Spinal cord (tissue), 9 donors: ENCODE measurements at regions not wholly inside any gene's neighbourhood (a gene's known extent, or its start where the extent isn't known, plus 50 kb on each side); places are given as distances from the start of the nearest gene placed in this dataset.
"Not testable (repeated sequence)": the region's sequence is repeated elsewhere in the genome, so short reads cannot be mapped to it uniquely, and the experiment has no call there.

Source experiments
- DNase-seq, 6 donors: peaks; one replicate each; pipeline versions ENCODE4 v3.0.0 to v3.0.0-alpha.2; 2013 to 2015; ENCODE audit warnings: low spot score in 6 of 6, low read depth in 4 of 6
- H3K27ac ChIP-seq: one replicate; pipeline ENCODE4 v1.5.1; 2013; ENCODE audit warnings: low read depth, low read length, control low read depth
- H3K27me3 ChIP-seq: one replicate; pipeline ENCODE4 v1.6.1; 2013; ENCODE audit warnings: low read length; ENCODE audit not compliant: control insufficient read depth, insufficient read depth
- H3K36me3 ChIP-seq: one replicate; pipeline ENCODE4 v1.6.1; 2013; ENCODE audit warnings: low read length; ENCODE audit not compliant: control insufficient read depth, insufficient read depth
- H3K4me1 ChIP-seq: one replicate; pipeline ENCODE4 v1.6.1; 2013; ENCODE audit warnings: low read length; ENCODE audit not compliant: control insufficient read depth, insufficient read depth
- H3K4me3 ChIP-seq: one replicate; pipeline ENCODE4 v1.5.1; 2013; ENCODE audit warnings: low read depth, low read length, control low read depth
- H3K9me3 ChIP-seq: one replicate; pipeline ENCODE4 v1.6.1; 2013; ENCODE audit warnings: low read length; ENCODE audit not compliant: control insufficient read depth, insufficient read depth
- WGBS: methylation state at CpG from one replicate; pipeline ENCODE4 v1.1.5; 2013; ENCODE audit warnings: missing lambda C conversion rate; ENCODE audit not compliant: insufficient coverage; 5-methylcytosine and 5-hydroxymethylcytosine counted together
- donor health status: healthy.

GRCh38 chr7:119879835-119880234 is 393.1 kb upstream of the KCND2 start:
- no CpG with 5 or more reads among the region's 1 CpG for WGBS

DNA sequence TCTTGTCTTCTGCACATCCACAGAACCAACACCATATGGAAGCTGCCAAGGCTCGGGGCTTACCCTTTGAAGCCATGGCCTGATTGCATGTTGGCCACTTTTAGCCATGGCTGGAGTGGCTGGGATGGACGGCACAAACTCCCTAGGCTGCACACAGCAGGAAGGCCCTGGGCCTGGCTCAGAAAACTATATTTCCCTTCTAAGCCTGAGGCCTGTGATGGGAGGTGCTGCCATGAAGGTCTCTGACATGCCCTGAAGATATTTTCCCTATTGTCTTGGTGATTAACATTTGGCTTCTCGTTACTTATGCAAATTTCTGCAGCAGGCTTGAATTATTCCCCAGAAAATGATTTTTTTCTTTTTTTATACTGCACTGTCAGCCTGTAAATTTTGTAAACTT is 387.0 kb upstream of the KCND2 start:
- no peak overlapping the region for H3K27ac ChIP-seq
- 90% methylated on average over 2 of the region's 3 CpGs for WGBS

More at GRCh38 chr7:119879835-119880234, 393.1 kb upstream of the KCND2 start:
- peak in 1 of 6 donors; percentile 61 for DNase-seq
- Histone ChIP-seq H3K36me3 (no peaks in the 10 kb centered on the region), H3K27me3 (no peaks in the 10 kb centered on the region), H3K4me3 (no peak overlapping the region), H3K9me3 (no peaks in the 10 kb centered on the region), H3K4me1 (no peaks in the 10 kb centered on the region), H3K27ac (no peak overlapping the region)

GRCh38 chr7:119886525-119886924 is 386.4 kb upstream of the KCND2 start:
- 86% methylated on average over 1 of the region's 3 CpGs for WGBS
- not testable (repeated sequence) for H3K27ac ChIP-seq, H3K9me3 ChIP-seq, H3K4me3 ChIP-seq, H3K36me3 ChIP-seq, DNase-seq, H3K4me1 ChIP-seq, H3K27me3 ChIP-seq

More for the DNA sequence above, 387.0 kb upstream of the KCND2 start:
- Histone ChIP-seq H3K4me1 (no peaks in the 10 kb centered on the region), H3K4me3 (no peak overlapping the region), H3K9me3 (no peaks in the 10 kb centered on the region), H3K27me3 (no peaks in the 10 kb centered on the region), H3K36me3 (no peaks in the 10 kb centered on the region)
- no peak for DNase-seq

GRCh38 chr7:119888251-119888650 is 384.7 kb upstream of the KCND2 start:
- no peak for DNase-seq
- no peak overlapping the region for H3K4me3 ChIP-seq
- H3K4me1 ChIP-seq: no peaks in the 10 kb centered on the region
- H3K36me3 ChIP-seq: no peaks in the 10 kb centered on the region
- H3K27me3 ChIP-seq: no peaks in the 10 kb centered on the region
- WGBS: 89% methylated on average over 1 of the region's 1 CpG
- H3K9me3 ChIP-seq: no peaks in the 10 kb centered on the region
- H3K27ac ChIP-seq: no peak overlapping the region

DNA sequence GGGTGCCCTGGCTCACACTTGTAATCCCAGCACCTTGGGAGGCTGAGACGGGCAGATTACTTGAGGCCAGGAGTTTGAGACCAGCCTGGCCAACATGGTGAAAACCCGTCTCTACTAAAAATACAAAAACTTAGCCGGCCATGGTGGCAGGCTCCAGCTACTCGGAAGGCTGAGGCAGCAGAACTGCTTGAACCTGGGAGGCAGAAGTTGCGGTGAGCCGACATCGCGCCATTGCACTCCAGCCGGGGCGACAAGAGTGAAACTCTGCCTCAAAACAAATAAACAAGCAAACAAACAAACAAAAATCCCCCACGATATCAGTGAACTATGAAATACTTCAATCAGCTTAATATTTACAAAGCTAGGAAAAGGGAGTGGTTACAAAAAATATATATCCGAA is 382.3 kb upstream of the KCND2 start:
- Histone ChIP-seq H3K27me3 (no peaks in the 10 kb centered on the region), H3K4me1 (no peaks in the 10 kb centered on the region), H3K9me3 (no peaks in the 10 kb centered on the region), H3K36me3 (no peaks in the 10 kb centered on the region), H3K4me3 (no peak overlapping the region), H3K27ac (no peak overlapping the region)
- WGBS: 98% methylated on average over 8 of the region's 12 CpGs
- no peak for DNase-seq

- H3K27me3 ChIP-seq: no peaks in the 10 kb centered on the region
- H3K9me3 ChIP-seq: no peaks in the 10 kb centered on the region
- no CpG with 5 or more reads among the region's 1 CpG for WGBS
- no peak overlapping the region for H3K4me3 ChIP-seq
- H3K4me1 ChIP-seq: no peaks in the 10 kb centered on the region
- H3K36me3 ChIP-seq: no peaks in the 10 kb centered on the region
- H3K27ac ChIP-seq: no peak overlapping the region
- DNase-seq: no peak
Observed at GRCh38 chr7:119895320-119895719, 377.7 kb upstream of the KCND2 start.

DNA sequence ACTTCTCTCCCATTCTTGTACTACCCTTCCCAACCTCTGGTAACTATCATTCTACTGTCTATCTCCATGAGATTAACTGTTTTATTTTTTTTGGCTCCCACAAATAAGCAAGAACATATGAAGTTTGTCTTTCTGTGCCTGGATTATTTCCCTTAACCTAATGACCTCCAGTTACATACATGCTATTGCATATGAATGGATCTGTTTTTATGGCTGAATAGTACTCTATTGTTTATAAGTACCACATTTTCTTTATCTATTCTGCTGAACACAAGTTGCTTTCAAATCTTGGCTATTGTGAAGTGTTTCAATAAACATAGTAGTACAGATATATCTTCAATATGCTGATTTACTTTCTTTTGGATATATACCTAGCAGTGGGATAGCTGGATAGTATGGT is 376.6 kb upstream of the KCND2 start:
- Histone ChIP-seq H3K36me3 (no peaks in the 10 kb centered on the region), H3K4me1 (no peaks in the 10 kb centered on the region), H3K4me3 (no peak overlapping the region), H3K27me3 (no peaks in the 10 kb centered on the region), H3K27ac (no peak overlapping the region), H3K9me3 (no peaks in the 10 kb centered on the region)
- DNase-seq: no peak

- WGBS: 70% methylated on average over 5 of the region's 5 CpGs
- Histone ChIP-seq H3K4me3 (no peak overlapping the region), H3K9me3 (no peaks in the 10 kb centered on the region), H3K4me1 (no peaks in the 10 kb centered on the region), H3K27me3 (no peaks in the 10 kb centered on the region), H3K36me3 (no peaks in the 10 kb centered on the region), H3K27ac (no peak overlapping the region)
- DNase-seq: peak in 2 of 6 donors; percentile 4 to 30
Observed at GRCh38 chr7:119900996-119901672, 371.8 kb upstream of the KCND2 start.

GRCh38 chr7:119903085-119903484 is 369.9 kb upstream of the KCND2 start:
- Histone ChIP-seq H3K36me3 (no peaks in the 10 kb centered on the region), H3K4me1 (no peaks in the 10 kb centered on the region), H3K4me3 (no peak overlapping the region), H3K27me3 (no peaks in the 10 kb centered on the region), H3K9me3 (no peaks in the 10 kb centered on the region), H3K27ac (no peak overlapping the region)
- no CpG with 5 or more reads among the region's 2 CpGs for WGBS
- peak in 1 of 6 donors; percentile 26 for DNase-seq

- Histone ChIP-seq H3K36me3 (no peaks in the 10 kb centered on the region), H3K27ac (no peak overlapping the region), H3K4me3 (no peak overlapping the region), H3K4me1 (no peaks in the 10 kb centered on the region), H3K27me3 (no peaks in the 10 kb centered on the region), H3K9me3 (no peaks in the 10 kb centered on the region)
- no peak for DNase-seq
- no CpG with 5 or more reads among the region's 4 CpGs for WGBS
Observed at GRCh38 chr7:119905495-119905894, 367.5 kb upstream of the KCND2 start.
